H1 (cell line): ENCODE measurements at regions not wholly inside any gene's neighbourhood (a gene's known extent, or its start where the extent isn't known, plus 50 kb on each side); places are given as distances from the start of the nearest gene placed in this dataset.

ENCODE experiments used
- CTCF ChIA-PET: fragments of 300-600 bp; sonication (Branson Sonifier 250); formaldehyde crosslinking; loops from one replicate; lab custom pipeline; 2021; ENCODE audit not compliant: partially characterized antibody; lab: Charles Lee
- POLR2A ChIA-PET: fragments of 300-600 bp; sonication (Branson Sonifier 250); formaldehyde crosslinking; loops from one replicate; lab custom pipeline; 2021; ENCODE audit warnings: inconsistent platforms; ENCODE audit not compliant: partially characterized antibody; lab: Charles Lee
- DNase-seq, 2 experiments: peaks; one replicate each; pipeline versions ENCODE4 v3.0.0 to v3.0.0-alpha.2; 2010 to 2022; ENCODE audit warnings: low spot score in 2 of 2, low read depth in 1 of 2, mixed read lengths in 1 of 2
- FAIRE-seq: peaks from 2 replicates; lab custom pipeline; 2011; peaks lifted over from hg19 to GRCh38; lab: Jason Lieb, UNC
- H2AFZ ChIP-seq: 2 replicates; pipeline ENCODE4 v1.8.1; 2012; ENCODE audit warnings: low read length, inconsistent platforms
- H2AK5ac ChIP-seq: 2 replicates; pipeline ENCODE4 v1.6.1; 2013; ENCODE audit warnings: low read depth, low read length
- H2BK120ac ChIP-seq: replicated peaks from 2 replicates; pipeline ENCODE3; 2013; ENCODE audit warnings: low read depth, low read length, inconsistent platforms
- H2BK12ac ChIP-seq: 2 replicates; pipeline ENCODE4 v1.6.1; 2013; ENCODE audit warnings: low read depth, low read length
- H2BK15ac ChIP-seq: 2 replicates; pipeline ENCODE4 v1.6.1; 2013; ENCODE audit warnings: low read length
- H2BK20ac ChIP-seq: 2 replicates; pipeline ENCODE4 v1.6.1; 2013; ENCODE audit warnings: low read length
- H2BK5ac ChIP-seq: 2 replicates; pipeline ENCODE4 v1.6.1; 2013; ENCODE audit warnings: low read depth, low read length
- H3K14ac ChIP-seq: 2 replicates; pipeline ENCODE4 v1.6.1; 2013; ENCODE audit warnings: inconsistent platforms; ENCODE audit not compliant: insufficient read length
- H3K18ac ChIP-seq: 2 replicates; pipeline ENCODE4 v1.6.1; 2013; ENCODE audit warnings: low read length; ENCODE audit errors: extremely low read depth
- H3K23ac ChIP-seq: 2 replicates; pipeline ENCODE4 v1.6.1; 2013; ENCODE audit warnings: inconsistent platforms; ENCODE audit not compliant: insufficient read length
- H3K23me2 ChIP-seq: 2 replicates; pipeline ENCODE4 v1.6.1; 2013; ENCODE audit warnings: low read depth, low read length
- H3K27ac ChIP-seq: 2 replicates; pipeline ENCODE4 v1.6.1; 2011; ENCODE audit warnings: low read depth, low read length, inconsistent platforms
- H3K27me3 ChIP-seq, 4 experiments: replicated peaks in 1 of 4; 1 replicate in 1 of 4; 2 replicates in 3 of 4; pipeline versions ENCODE4 v1.6.1 to v1.8.1; 2011 to 2013; ENCODE audit warnings: low read length in 3 of 4, mild to moderate bottlenecking in 3 of 4, inconsistent platforms in 2 of 4, mixed read lengths in 2 of 4, moderate library complexity in 1 of 4; ENCODE audit not compliant: control insufficient read depth in 3 of 4, insufficient read depth in 3 of 4; ENCODE audit errors: extremely low read depth in 1 of 4
- H3K36me3 ChIP-seq, 4 experiments: 2 replicates each; pipeline versions ENCODE4 v1.6.1 to v1.8.1; 2011 to 2013; ENCODE audit warnings: mild to moderate bottlenecking in 4 of 4, low read length in 3 of 4, moderate library complexity in 2 of 4, control low read depth in 1 of 4, inconsistent platforms in 1 of 4; ENCODE audit not compliant: insufficient read depth in 4 of 4, control insufficient read depth in 2 of 4
- H3K4ac ChIP-seq: replicated peaks from 2 replicates; pipeline ENCODE3; 2013; ENCODE audit warnings: low read length, low read depth, mixed read lengths, inconsistent platforms; ENCODE audit not compliant: insufficient read length
- H3K4me1 ChIP-seq, 4 experiments: replicated peaks in 1 of 4; 1 replicate in 1 of 4; 2 replicates in 3 of 4; pipeline versions ENCODE4 v1.6.1 to v1.8.1; 2011 to 2013; ENCODE audit warnings: low read length in 3 of 4, inconsistent platforms in 2 of 4, mixed read lengths in 1 of 4; ENCODE audit not compliant: insufficient read depth in 4 of 4, control insufficient read depth in 3 of 4
- H3K4me2 ChIP-seq, 2 experiments: 2 replicates each; pipeline versions ENCODE4 v1.6.1 to v1.8.1; 2011 to 2013; ENCODE audit warnings: low read depth in 2 of 2, low read length in 2 of 2, control low read depth in 1 of 2, inconsistent platforms in 1 of 2, mild to moderate bottlenecking in 1 of 2; ENCODE audit not compliant: insufficient read depth in 1 of 2
- H3K4me3 ChIP-seq, 4 experiments: fragments of 200-600, 300-600 bp in 1 of 4; sonication (generic), shearing (Covaris generic), sonication (Bioruptor Twin) in 1 of 4; 2 replicates each; pipeline versions ENCODE4 v1.5.1 to v1.8.1; 2011 to 2016; ENCODE audit warnings: low read length in 4 of 4, low read depth in 3 of 4, control low read depth in 2 of 4, inconsistent platforms in 2 of 4, mild to moderate bottlenecking in 2 of 4, mixed read lengths in 1 of 4, moderate library complexity in 1 of 4; ENCODE audit not compliant: insufficient read depth in 2 of 4; ENCODE audit errors: extremely low read depth in 1 of 4
- H3K56ac ChIP-seq: replicated peaks from 2 replicates; pipeline ENCODE3; 2013; ENCODE audit warnings: low read depth, mild to moderate bottlenecking, mixed read lengths, low read length, inconsistent platforms; ENCODE audit not compliant: insufficient read length
- H3K79me1 ChIP-seq: 2 replicates; pipeline ENCODE4 v1.6.1; 2013; ENCODE audit warnings: low read depth, low read length, control low read depth
- H3K79me2 ChIP-seq, 2 experiments: 2 replicates each; pipeline versions ENCODE4 v1.6.1 to v1.8.1; 2012 to 2013; ENCODE audit warnings: low read length in 2 of 2, mild to moderate bottlenecking in 2 of 2, inconsistent platforms in 1 of 2; ENCODE audit not compliant: insufficient read depth in 2 of 2, control insufficient read depth in 1 of 2
- H3K9ac ChIP-seq, 4 experiments: replicated peaks in 1 of 4; 1 replicate in 1 of 4; 2 replicates in 3 of 4; pipeline versions ENCODE4 v1.6.1 to v1.8.1; 2011 to 2013; ENCODE audit warnings: low read depth in 3 of 4, low read length in 3 of 4, control low read depth in 2 of 4, mild to moderate bottlenecking in 2 of 4, moderate library complexity in 2 of 4, inconsistent platforms in 1 of 4; ENCODE audit errors: extremely low read depth in 1 of 4
- H3K9me3 ChIP-seq, 2 experiments: 2 replicates each; pipeline versions ENCODE4 v1.6.1 to v1.8.1; 2012 to 2013; ENCODE audit warnings: mild to moderate bottlenecking in 2 of 2, moderate library complexity in 2 of 2, control low read depth in 1 of 2, inconsistent platforms in 1 of 2, low read depth in 1 of 2, low read length in 1 of 2, mixed read lengths in 1 of 2; ENCODE audit not compliant: insufficient read depth in 2 of 2
- H4K20me1 ChIP-seq, 2 experiments: replicated peaks in 1 of 2; 2 replicates each; pipeline versions ENCODE3 to v1.8.1; 2011 to 2013; ENCODE audit warnings: inconsistent platforms in 2 of 2, low read length in 2 of 2, mild to moderate bottlenecking in 1 of 2; ENCODE audit not compliant: insufficient read depth in 2 of 2, control insufficient read depth in 1 of 2
- H4K5ac ChIP-seq: 2 replicates; pipeline ENCODE4 v1.6.1; 2013; ENCODE audit warnings: low read length, low read depth, mixed read lengths, inconsistent platforms; ENCODE audit not compliant: insufficient read length
- H4K8ac ChIP-seq: 2 replicates; pipeline ENCODE4 v1.8.0; 2013; ENCODE audit warnings: mild to moderate bottlenecking, moderate library complexity, low read length, inconsistent platforms; ENCODE audit not compliant: insufficient read depth; ENCODE audit errors: extremely low read depth
- H4K91ac ChIP-seq: replicated peaks from 2 replicates; pipeline ENCODE3; 2013; ENCODE audit warnings: low read length, mixed read lengths, inconsistent platforms; ENCODE audit not compliant: insufficient read length
- CBX5 ChIP-seq: fragments of 300-800, 300-1000 bp; sonication (generic); IDR thresholded peaks from 2 replicates; pipeline ENCODE4 v1.7.1; 2016; ENCODE audit warnings: antibody characterized with exemption, low read length, low read depth
- CHD2 ChIP-seq: IDR thresholded peaks from 2 replicates; pipeline ENCODE4 v1.6.1; 2012; ENCODE audit warnings: low read length, improper control_type of control experiment
- CREB1 ChIP-seq: IDR thresholded peaks from 2 replicates; pipeline ENCODE4 v1.6.1; 2012; ENCODE audit warnings: inconsistent platforms
- CTBP2 ChIP-seq: IDR thresholded peaks from 2 replicates; pipeline ENCODE4 v1.7.0; 2011; ENCODE audit warnings: borderline replicate concordance, mild to moderate bottlenecking, moderate library complexity, mixed read lengths, low read length; ENCODE audit not compliant: insufficient read depth, insufficient read length
- CTCF ChIP-seq, 3 experiments: IDR thresholded peaks; 1 replicate in 2 of 3; 2 replicates in 1 of 3; pipeline versions ENCODE4 v1.5.1 to v1.6.1; 2011; ENCODE audit warnings: low read length in 3 of 3, mild to moderate bottlenecking in 3 of 3, inconsistent platforms in 2 of 3, low read depth in 1 of 3, moderate library complexity in 1 of 3; ENCODE audit not compliant: insufficient read depth in 1 of 3; ENCODE audit errors: control extremely low read depth in 1 of 3
- GABPA ChIP-seq: IDR thresholded peaks from 2 replicates; pipeline ENCODE4 v1.6.1; 2011; ENCODE audit warnings: mild to moderate bottlenecking, low read length, moderate library complexity, borderline replicate concordance; ENCODE audit not compliant: insufficient read depth
- GTF2F1 ChIP-seq: IDR thresholded peaks from 2 replicates; pipeline ENCODE4 v1.6.1; 2012; ENCODE audit warnings: low read depth, low read length, improper control_type of control experiment, borderline replicate concordance
- HDAC2 ChIP-seq, 2 experiments: fragments of 300-600 bp in 1 of 2; sonication (generic) in 1 of 2; IDR thresholded peaks; 2 replicates each; pipeline ENCODE4 v1.6.1; 2011 to 2012; ENCODE audit warnings: low read depth in 2 of 2, low read length in 2 of 2, mild to moderate bottlenecking in 2 of 2, moderate library complexity in 2 of 2, borderline replicate concordance in 1 of 2, inconsistent platforms in 1 of 2
- HDAC6 ChIP-seq: IDR thresholded peaks from one replicate; pipeline ENCODE4 v1.7.1; 2012; ENCODE audit warnings: low read depth, mild to moderate bottlenecking, inconsistent platforms, low read length, moderate library complexity
- NRF1 ChIP-seq: IDR thresholded peaks from 2 replicates; pipeline ENCODE4 v1.6.1; 2011; ENCODE audit warnings: mild to moderate bottlenecking, low read depth, low read length, improper control_type of control experiment
- POLR2AphosphoS5 ChIP-seq: IDR thresholded peaks from 2 replicates; pipeline ENCODE4 v1.6.1; 2011; ENCODE audit warnings: low read depth, low read length
- SIN3A ChIP-seq, 2 experiments: IDR thresholded peaks in 1 of 2; conservative IDR thresholded peaks in 1 of 2; 2 replicates each; pipeline ENCODE4 v1.6.1; 2011 to 2012; ENCODE audit warnings: low read length in 2 of 2, improper control_type of control experiment in 1 of 2, low read depth in 1 of 2, mild to moderate bottlenecking in 1 of 2
- YY1 ChIP-seq: IDR thresholded peaks from 2 replicates; pipeline ENCODE4 v1.6.1; 2011; ENCODE audit warnings: low read depth, mild to moderate bottlenecking, low read length
- WGBS, 2 experiments: shearing (Covaris generic) in 1 of 2; methylation state at CpG; one replicate each; pipeline versions ENCODE4 v1.1.6 to v1.1.7; 2013 to 2015; ENCODE audit warnings: low lambda C conversion rate in 2 of 2, mixed read lengths in 2 of 2, inconsistent platforms in 1 of 2, low coverage in 1 of 2, missing lambda C conversion rate in 1 of 2; ENCODE audit not compliant: insufficient replicate concordance in 2 of 2, insufficient coverage in 1 of 2, insufficient read length in 1 of 2; ENCODE audit errors: extremely low coverage in 1 of 2, missing lambda C conversion rate in 1 of 2; 5-methylcytosine and 5-hydroxymethylcytosine counted together

DNA sequence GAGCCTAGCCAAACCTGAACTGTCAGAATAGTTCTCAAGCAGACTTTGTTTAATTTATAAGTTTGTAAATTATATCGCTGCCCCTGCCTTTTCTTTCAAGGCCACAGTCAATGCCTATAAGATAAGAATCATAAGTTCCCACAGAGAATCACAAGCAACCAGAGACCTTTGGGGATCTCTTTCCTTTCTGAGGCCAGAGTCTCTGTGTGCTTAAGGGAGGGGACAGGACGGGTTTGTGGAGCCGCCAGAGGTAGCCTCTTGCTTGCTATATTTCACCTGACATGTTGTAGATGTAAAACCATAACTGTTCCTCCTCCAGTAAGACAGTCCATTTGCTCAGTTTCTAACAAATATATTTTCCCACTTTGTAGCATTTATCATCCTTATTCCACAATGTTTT lies 458.8 kb downstream of the RFC3 start:
- H4K8ac ChIP-seq, result no peak overlapping the region
- no peak overlapping the region for H2AK5ac ChIP-seq
- no peak overlapping the region for H2BK12ac ChIP-seq
- no peak overlapping the region for H2BK120ac ChIP-seq
- no peaks in the 10 kb centered on the region for H3K23me2 ChIP-seq
- H2BK20ac ChIP-seq, result no peak overlapping the region
- H4K5ac ChIP-seq, result no peak overlapping the region
- H3K79me2 ChIP-seq, result no peaks in the 10 kb centered on the region
- ChIA-PET CTCF (no interaction called here), POLR2A (no interaction called here)
- no peaks in the 10 kb centered on the region for H3K79me1 ChIP-seq
- H3K14ac ChIP-seq, result no peak overlapping the region
- H3K4me2 ChIP-seq, result no peak overlapping the region
- FAIRE-seq (no peak), DNase-seq (no peak)
- H3K23ac ChIP-seq, result no peak overlapping the region
- no peaks in the 10 kb centered on the region for H4K20me1 ChIP-seq
- 90% methylated on average over 3 of the region's 3 CpGs; no CpG with 5 or more reads in 1 of the 2 experiments for WGBS, 2 experiments
- H3K27me3 ChIP-seq, result no peaks in the 10 kb centered on the region
- H3K4me1 ChIP-seq, result no peaks in the 10 kb centered on the region
- no peaks in the 10 kb centered on the region for H3K9me3 ChIP-seq
- H3K4me3 ChIP-seq, result no peak overlapping the region
- no peak overlapping the region for H2BK15ac ChIP-seq
- no peak overlapping the region for H2BK5ac ChIP-seq
- H4K91ac ChIP-seq, result no peak overlapping the region
- no peak overlapping the region for H3K4ac ChIP-seq
- no peaks in the 10 kb centered on the region; a peak in 1 of 8 replicates for H3K36me3 ChIP-seq
- no peak overlapping the region for H3K18ac ChIP-seq
- no peak overlapping the region for H3K9ac ChIP-seq
- H3K56ac ChIP-seq, result no peak overlapping the region
- H2AFZ ChIP-seq, result no peak overlapping the region
- no peak overlapping the region for H3K27ac ChIP-seq
- no peak for TF ChIP-seq CHD2
- TF ChIP-seq GABPA, result no peak
- no peak for TF ChIP-seq POLR2AphosphoS5
- no peak for TF ChIP-seq CREB1
- TF ChIP-seq CBX5, result no peak
- TF ChIP-seq GTF2F1, result no peak
- TF ChIP-seq YY1, result no peak
- no peak for TF ChIP-seq HDAC2 (IDR thresholded peaks at IDR 0.05; ENCODE audit: borderline replicate concordance in 1 of 2, low read depth in 2 of 2, low read length in 2 of 2)
- no peak for TF ChIP-seq CTCF (IDR thresholded peaks at IDR 0.05; ENCODE audit: control extremely low read depth in 1 of 3, insufficient read depth in 1 of 3, low read depth in 1 of 3, low read length in 3 of 3)
- no peak for TF ChIP-seq CTBP2
- TF ChIP-seq SIN3A (conservative IDR thresholded peaks at IDR 0.05 in 1 of 2, IDR thresholded peaks at IDR 0.05 in 1 of 2; ENCODE audit: low read depth in 1 of 2, low read length in 2 of 2), result no peak
- TF ChIP-seq HDAC6, result no peak
- TF ChIP-seq NRF1, result no peak
